SKM-1 (cell line): ENCODE measurements at regions not wholly inside any gene's neighbourhood (a gene's known extent, or its start where the extent isn't known, plus 50 kb on each side); places are given as distances from the start of the nearest gene placed in this dataset.

Source experiments
- DNase-seq: peaks from one replicate; lab custom pipeline; 2025; ENCODE audit not compliant: unreplicated experiment; lab: John Stamatoyannopoulos, UW

DNA sequence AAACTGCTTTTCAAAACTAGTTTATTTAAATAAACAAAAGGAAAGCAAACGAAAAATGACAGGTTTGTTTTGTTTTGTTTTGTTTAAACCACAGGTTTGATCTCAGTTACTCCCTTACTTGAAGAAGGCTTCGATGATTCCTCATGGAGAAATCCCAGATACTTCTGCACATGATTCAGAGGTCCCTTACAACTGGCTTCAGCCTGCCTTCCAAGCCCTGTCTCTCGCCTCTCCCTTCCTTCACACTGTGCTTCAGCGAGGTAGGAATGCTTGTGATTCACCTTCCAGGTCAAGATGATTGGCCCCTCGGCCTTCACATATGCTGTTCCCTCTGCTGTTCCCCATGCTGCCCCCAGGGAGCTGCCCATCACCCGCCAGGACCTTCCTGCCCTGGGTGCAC lies 104.1 kb upstream of the ITGA6 start:
- no peak for DNase-seq

DNA sequence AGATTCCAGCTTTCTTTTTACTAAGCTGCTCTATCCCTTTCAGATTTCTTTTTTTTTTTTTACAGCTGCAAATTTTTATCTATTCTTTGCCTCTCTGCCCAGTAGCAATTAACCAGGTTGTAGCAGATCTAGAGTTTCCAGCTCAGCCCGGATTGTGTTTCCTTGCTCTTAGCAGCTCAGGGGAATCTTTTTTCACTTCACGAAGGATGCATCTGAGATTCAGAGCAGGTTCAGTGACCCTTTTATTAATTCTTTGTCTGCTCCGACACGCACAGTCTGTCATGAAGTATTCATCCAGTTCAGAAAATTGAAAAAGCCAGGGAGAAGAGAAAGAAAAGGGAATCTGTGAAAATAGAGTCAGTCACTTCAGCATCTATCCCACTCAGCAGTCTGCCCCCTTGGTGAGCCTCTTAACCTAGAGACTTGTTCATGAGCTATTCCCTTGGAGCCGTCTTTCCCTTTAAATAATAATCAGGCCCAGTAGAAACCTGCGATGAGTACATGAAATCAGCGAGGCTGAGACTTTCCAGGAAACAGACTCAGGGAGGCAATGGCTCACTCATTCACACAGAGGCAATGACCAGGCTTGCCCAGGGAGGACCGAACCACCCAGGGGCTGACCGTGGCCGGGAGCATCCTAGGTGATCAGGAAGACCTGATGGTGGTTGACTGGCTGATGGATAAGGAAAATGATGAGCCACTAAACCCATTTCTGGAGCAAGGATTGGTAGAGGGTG lies 103.4 kb upstream of the ITGA6 start:
- no peak for DNase-seq

DNA sequence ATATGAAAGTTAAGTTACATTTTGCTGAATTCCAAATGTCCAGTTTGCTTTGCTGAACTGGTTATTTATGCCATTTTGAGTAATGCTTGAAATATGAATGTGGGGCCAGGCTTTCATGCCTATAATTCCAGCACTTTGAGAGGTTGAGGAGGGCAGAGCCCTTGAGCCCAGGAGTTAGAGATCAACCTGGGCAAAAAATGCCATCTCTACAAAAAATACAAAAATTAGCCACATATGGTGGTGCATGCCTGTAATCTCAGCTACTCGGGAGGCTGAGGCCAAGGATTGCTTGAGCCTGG lies 101.2 kb upstream of the ITGA6 start:
- DNase-seq = no peak

DNA sequence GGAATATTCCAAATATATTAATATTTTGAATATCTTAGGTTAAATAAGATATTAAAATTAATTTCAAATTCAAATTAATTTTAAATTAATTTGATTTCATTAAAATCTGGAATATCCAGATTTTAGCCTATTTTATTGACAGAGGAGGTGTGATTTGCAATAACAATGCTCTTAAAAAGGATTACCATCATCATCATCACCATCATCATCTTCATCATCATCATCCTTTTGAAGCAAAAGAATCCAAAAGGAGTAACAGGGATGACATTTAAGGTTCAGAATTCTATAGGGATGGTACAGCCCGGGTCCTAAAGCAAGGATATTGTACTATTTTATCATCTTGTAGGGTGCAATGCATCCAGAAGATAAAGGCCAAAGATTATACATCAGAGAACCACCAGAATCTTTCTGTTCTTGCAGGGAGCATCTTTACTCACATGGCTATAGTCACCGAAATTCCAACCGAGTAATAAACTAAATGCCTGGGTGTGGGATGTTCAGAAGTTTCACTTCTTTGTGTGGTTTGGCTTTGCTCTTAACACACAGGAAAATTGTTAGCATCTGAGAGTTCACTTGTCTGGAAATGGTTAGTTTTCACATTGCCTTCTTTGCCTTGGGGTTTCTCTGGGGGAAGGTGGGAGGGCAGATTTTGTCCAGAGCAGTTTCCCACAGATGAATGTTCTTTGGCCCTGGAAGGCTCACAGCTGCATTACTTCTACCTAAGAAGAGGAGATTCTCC lies 99.1 kb upstream of the ITGA6 start:
- DNase-seq = no peak

DNA sequence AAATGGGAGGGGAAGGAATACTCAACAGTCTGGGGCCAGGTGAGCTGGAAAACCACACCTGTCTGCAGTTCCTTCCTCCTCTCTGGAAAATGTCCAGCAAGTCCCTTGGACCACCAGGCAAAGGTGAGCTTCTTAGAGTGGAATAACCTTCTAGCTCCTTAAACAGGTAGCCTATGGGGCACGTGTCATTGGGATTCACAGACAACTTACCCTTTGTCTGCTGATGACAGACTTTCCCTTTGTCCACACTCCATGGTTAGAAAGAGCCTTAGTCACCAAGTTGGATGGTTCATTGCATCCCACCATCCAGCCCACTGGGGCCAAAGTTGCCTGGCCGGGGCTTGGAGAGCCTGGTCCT lies 98.0 kb upstream of the ITGA6 start:
- DNase-seq = no peak

DNA sequence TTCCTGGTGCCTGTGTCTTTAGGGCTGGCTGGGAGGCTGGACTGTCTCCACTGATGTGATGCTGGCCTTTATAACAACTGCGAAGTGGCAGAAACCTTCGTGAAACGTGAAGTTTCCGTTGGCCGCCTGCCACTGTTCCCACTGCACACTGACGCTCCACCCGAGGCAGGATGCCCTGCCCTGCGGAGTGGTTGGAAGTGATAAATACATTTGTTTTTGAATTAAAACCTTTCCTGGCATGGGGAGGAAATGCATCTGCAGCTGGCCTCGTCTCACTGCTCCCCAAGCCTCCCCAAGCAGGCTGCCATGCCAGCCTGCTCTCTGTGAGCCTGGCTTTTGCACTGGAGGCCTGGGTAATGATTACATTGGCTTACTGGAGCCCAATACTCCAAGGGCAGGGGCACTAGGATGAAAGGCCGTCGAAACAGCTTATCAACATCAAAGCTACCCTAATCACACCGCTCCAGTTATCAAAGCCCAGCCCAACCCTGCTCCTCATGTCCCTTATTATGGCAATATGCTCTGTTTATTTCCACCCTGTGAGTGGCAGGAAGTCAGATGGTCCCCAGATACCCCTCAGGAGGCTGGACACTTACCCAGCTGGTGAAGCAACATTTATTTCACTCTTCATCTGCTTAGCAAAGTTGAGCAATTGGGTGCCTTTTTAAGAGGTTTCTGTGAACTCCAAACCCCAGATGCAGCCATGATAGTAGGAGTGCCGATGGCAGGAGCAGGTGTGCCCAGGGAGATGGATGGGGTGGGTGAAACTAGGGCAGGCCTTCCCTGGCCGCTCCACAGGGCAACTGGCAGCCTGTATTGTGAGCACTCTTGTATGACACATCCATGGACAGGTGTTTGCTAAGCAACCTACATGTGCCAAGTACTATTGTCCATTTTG lies 97.4 kb upstream of the ITGA6 start:
- no peak for DNase-seq

DNA sequence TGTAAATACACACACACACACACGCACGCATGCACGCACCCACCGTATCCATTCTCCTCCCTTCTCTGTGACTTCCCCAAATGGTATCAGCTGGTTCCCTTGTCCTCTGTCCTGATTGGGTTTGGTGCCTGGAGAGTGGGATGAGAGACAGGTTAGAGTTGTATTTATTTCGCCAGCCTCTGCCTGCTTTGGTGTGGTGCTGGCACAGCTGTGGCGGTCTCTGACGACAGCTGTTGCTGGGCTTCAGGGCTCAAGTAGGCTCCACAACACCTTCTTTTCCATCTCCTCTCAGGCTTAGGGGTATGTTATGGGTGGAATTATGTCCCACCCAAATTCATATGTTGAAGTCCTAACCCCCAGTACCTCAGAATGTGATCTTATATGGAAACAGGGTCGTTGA lies 94.9 kb upstream of the ITGA6 start:
- DNase-seq = no peak

DNA sequence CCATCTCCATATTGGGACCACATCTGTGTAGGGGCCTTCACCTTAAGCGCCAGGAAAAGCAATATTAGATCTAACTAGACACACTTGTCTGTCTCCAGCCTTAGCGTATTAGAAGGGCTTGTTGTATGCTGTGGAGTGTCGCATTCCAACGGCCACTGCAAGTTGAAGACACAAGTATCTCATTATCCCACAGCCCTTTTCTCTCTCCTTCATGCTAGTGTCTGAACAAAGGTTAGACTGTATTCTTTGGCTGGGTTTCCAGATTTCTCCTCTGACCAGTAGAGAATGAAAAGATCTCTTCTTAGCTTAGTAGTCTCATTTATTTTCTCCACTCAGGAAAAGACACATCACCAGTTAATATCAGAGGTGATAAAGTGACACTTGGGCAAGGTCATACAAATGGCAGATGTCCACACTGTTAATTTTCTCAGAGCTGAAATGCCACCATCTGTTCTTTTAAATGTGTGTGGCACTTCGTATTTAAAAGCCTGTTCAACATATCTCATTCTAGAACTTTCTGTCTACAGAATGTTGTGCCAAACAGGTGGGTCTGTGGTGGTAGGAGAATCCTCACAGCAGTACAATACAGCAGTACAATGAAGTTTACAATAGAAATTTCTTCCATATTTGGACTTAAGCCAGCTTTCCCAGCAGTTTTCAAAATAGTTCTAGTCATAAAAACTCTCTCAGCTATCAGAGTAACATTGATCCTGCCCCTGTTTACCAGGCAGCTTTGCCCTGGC lies 94.0 kb upstream of the ITGA6 start:
- DNase-seq = no peak

DNA sequence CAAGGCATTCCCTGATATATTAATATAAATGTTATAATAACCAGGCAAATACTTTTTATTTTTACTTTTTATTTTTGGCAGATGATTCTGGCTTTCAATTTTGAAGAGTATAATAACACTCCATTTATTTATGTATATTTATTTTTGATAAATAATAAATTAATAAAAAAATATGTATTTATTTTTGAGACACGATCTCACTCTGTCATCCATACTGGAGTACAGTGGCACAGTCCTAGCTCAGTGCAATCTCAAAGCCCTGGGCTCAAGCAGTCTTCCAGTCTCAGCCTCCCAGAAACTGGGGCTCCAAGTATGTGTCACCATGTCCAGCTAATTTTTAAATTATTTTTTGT lies 93.4 kb upstream of the ITGA6 start:
- DNase-seq = no peak

DNA sequence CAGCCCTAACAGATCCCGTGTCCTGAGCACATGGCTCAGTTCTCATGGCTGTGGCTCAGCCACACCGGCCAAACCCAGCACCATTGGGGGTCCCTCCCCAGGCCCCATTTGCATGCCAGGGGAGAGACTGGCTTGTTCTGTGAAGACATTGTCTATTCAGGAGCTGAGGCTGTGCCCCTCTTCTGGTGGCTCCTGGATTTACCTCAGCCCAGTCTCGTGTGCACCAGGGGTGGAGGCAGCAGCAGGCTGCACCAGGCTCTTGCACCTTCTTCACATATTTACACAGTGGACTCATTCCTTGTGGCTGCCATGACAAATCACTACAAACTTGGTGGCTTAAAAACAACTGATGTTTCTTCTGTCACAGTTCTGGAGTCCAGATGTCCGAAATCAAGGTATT lies 92.4 kb upstream of the ITGA6 start:
- no peak for DNase-seq

DNA sequence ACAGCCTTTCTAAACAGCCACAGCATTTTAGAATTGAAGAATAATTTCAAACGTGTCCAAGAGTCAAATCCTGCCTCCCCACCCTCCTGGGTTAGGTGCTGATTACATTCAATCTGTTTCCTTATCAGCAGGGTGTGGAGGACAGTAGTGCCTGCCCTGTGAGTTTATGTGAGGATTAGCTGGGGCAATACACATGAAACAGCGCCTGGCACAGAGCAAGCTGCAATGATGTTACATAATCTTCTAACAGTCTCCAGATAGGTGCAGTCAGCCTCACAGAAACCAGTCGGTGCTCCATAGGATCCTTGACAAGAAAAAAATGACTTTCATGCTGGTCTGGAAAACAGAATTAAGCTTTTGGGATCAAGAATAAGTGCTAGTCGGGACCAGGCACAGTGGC lies 91.7 kb upstream of the ITGA6 start:
- DNase-seq = no peak

DNA sequence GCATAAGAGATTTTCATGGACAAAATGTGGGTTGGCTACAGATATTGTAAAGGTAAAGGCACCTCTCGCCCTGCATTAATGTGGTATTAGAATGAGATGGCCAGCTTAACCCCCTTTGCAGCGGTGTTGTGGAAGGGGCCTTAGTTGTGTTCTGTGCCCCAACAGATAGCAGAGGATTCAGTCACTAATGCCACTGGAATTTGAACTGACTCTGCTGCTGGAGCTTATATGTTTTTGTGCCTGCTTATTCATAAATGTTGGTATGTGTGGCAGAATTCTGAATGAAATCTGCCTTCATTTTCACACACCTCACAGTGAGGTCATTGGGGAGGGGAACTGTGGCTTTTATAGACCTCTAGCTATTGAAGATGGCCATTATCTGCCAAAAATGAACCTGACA lies 90.7 kb upstream of the ITGA6 start:
- DNase-seq = no peak

DNA sequence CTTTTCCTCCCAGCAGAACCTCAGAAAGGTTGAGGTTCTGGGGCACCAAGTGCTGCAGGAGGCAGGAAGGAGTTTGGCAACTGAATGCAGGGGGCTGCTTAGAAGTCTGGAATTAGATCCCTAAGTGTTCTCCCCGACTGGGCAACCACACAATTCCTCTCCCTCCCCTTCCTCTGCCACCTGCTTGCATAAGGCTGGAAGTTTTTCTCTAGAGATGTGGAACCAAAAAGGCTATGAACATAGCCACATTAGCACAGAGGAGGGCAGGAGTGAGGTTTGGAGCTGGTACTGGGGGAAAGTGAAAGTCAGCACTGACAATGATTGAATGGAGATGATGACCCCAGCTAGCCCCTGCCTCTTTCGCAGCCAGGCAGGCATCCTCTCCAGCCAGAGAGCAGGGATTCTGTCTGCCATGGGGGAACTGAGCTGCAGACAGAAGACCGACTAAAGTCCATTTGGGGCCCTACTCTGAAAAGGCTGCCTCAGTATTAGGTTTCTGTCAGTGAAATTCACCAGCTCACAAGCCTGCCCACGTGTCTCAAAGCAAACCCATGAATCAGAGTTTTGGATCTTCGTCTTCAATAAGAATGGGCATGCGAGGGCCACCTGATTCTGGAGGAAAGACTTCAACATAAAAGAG lies 87.9 kb upstream of the ITGA6 start:
- DNase-seq = no peak

DNA sequence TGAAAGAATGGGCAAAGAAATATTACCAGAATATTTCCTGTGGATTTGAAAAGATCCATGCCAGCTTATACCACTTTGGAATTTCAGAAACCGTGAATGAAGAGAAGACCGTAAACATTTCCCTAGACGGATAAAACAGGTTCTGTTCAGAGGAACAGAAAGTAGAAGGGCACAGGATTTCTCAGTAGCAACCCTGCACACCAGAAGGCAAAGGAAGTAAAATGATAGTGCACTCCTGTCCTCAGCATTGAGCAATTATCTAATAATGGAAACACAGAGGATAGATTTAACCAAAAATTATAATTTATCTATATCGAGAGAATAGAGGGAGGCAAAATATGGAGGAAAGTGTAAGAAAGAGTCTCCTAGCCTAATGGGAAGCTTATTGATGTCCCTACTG lies 87.0 kb upstream of the ITGA6 start:
- peak; percentile 12 for DNase-seq

DNA sequence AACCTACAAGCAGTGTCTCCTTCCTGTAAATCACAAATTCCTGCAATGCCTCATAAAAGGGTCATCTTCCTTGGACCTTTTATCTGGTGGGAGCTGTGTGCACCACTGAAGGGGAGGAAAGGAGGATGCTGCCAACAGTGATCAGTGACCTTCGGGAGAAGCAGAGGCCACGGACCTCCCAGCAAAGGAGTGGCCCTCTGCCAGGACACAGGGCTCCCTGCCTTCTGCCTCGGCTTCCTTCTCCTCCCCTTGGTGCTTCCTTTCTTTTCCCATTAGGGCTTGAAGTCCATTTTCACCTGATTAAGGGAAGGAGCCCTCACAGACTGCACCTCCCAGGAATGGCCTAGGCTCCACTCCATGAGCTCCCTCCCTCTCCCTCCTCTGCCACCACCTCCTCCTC lies 85.3 kb upstream of the ITGA6 start:
- no peak for DNase-seq

DNA sequence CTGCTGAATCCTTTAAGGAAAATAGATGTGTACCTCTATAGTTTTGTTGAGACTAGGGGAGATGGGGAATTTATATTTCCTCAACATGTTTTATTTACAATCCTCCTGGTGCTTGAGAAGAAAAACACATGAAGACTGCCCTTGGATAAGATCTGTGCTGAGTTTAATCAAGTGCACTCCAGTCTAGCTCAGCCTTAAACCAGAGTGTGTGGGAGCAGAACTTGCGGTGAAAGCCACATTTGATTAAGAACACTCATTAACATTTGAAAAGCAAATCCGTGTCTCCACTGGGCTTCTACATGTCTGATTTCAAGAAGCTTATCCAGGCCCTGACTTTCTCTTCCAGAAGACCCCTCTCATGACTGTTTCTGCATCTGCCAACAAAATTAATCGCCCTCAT lies 84.8 kb upstream of the ITGA6 start:
- DNase-seq = no peak

DNA sequence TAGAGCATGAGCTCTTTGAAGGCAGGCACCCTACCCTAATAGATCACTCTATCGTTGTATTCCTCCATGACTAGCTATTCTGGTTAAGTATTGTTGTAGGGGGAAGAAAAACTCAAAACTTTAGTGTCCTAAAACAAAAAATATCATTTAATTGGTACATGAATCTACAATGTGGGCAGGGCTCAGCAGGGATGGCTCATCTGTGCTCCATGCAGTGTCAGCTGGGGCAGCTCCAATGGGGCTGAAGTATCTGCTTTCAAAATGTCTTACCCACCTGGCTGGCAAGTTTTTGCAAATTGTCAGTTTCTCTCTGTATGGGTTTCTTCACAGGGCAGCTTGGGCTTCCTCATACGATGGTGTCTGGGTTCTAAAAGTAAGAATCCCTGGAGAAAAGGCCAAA lies 83.2 kb upstream of the ITGA6 start:
- DNase-seq = no peak

DNA sequence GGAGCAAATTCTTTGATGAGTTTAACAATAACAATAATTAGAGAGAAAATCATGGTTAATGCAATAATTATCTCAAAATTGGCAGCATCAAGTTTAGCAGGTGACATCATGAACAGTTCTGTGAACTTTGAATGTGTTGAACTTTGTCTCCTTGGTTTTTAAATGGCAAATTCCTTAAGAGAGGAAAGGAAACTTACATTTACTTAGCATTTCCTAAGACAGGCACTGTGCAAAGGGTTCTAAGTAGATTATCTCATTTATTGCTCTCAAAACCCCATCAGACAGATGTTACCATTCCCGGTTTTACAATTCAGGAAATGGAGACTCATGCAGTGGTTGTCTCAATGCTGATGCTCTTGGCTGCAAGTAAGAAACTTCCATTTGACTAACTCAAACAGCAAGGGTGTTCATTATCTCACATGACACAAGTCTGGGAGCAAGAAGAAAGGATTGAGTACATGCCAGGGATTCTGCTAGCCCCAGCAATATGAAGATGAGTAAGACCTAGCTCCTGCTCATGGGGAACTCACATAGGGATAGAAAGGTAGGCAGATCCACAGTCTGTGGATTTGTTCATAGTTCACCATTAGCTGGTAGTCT lies 81.3 kb upstream of the ITGA6 start:
- no peak for DNase-seq

DNA sequence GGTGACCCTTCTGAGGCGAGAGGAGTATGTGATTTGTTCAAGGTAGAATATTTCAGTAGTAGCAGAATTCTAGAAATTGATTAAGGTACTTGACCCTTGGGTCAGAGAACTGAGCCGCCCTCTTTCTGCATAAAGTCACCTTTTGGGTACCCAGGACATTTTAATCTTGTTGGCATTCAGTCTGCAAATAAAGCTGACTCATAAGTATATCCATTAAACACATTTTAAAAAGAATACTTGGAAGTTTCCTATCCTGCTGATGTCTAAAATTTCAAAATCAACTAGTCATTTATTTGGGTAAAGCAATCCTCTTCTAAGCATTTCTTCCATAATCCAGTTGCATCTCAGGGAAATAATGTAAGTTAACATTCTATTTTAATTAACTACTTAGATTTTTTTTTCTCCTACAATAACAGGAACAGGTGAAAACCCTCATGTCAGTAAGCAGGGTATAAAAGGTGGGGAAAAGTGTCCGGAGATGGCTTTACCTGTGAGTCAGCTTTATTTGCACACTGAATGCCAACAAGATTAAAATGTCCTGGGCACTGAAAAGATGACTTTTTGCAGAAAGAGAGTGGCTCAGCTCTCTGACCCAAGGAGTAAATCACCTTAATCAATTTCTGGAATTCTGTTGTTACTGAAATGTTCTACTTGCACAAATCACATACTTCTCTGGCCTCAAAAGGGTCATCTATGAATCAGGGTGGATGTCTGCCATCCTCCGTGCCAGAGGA lies 78.7 kb upstream of the ITGA6 start:
- DNase-seq = no peak
